ENCODE measurements at regions not wholly inside any gene's neighbourhood (a gene's known extent, or its start where the extent isn't known, plus 50 kb on each side); places are given as distances from the start of the nearest gene placed in this dataset.
A peak's percentile ranks its signal among the peaks of the same experiment; 100 is the strongest.

- Histone ChIP-seq H3K4me2 (no peak overlapping the region), H3K27me3 (ENCODE audit: insufficient read depth) (no peaks in the 10 kb centered on the region), H2AFZ (peak overlapping the region; percentile 92), H3F3A (replicated peaks; ENCODE audit: low read depth) (no peaks in the 10 kb centered on the region), H3K36me3 (ENCODE audit: insufficient read depth) (no peaks in the 10 kb centered on the region), H3K4me3 (no peak overlapping the region), H3K27ac (ENCODE audit: low read depth) (no peak overlapping the region), H3K79me2 (replicated peaks; ENCODE audit: insufficient read depth) (no peaks in the 10 kb centered on the region), H3K9me2 (ENCODE audit: insufficient read depth) (no peaks in the 10 kb centered on the region), H3K4me1 (ENCODE audit: insufficient read depth) (peaks cover 34% of the 10 kb centered on the region), H4K20me1 (replicated peaks; ENCODE audit: insufficient read depth) (no peaks in the 10 kb centered on the region)
- TF ChIP-seq CTCF (conservative IDR thresholded peaks at IDR 0.05; ENCODE audit: low read depth in 2 of 2) (no peak), JUNB (IDR thresholded peaks at IDR 0.05; ENCODE audit: unreplicated experiment) (no peak), ETS1 (IDR thresholded peaks at IDR 0.05) (no peak)
- Mint-ChIP-seq H3K9me3 (no peaks in the 10 kb centered on the region; the same call in 2 of the 3 replicates), H3K27me3 (ENCODE audit: insufficient read depth, low read depth, poor library complexity) (peaks cover 10% of the 10 kb centered on the region), H3K27ac (peak overlapping the region; percentile 11; the same call in 1 of the 2 replicates), H3K4me1 (peaks cover 45% of the 10 kb centered on the region), H3K36me3 (ENCODE audit: low read depth) (no peaks in the 10 kb centered on the region; the same call in 2 of the 3 replicates), H3K4me3 (no peak overlapping the region; the same call in 2 of the 3 replicates)
- ATAC-seq (no peak), DNase-seq (ENCODE audit: low spot score) (no peak)
These were observed 157.9 kb downstream of the ZDHHC21 start for GRCh38 chr9:14535161-14535955.

- peak overlapping the region; percentile 92 for H2AFZ ChIP-seq
- no peak overlapping the region for H3K27ac ChIP-seq (ENCODE audit: low read depth)
- no peaks in the 10 kb centered on the region for H3K9me2 ChIP-seq (ENCODE audit: insufficient read depth)
- DNase-seq (ENCODE audit: low spot score), result peak; percentile 8
- Mint-ChIP-seq H3K4me3 (no peak overlapping the region; the same call in 2 of the 3 replicates), H3K9me3 (no peaks in the 10 kb centered on the region), H3K36me3 (ENCODE audit: low read depth) (no peaks in the 10 kb centered on the region; the same call in 2 of the 3 replicates), H3K4me1 (peaks cover 51% of the 10 kb centered on the region), H3K27me3 (ENCODE audit: insufficient read depth, low read depth, poor library complexity) (peaks cover 12% of the 10 kb centered on the region), H3K27ac (no peak overlapping the region; the same call in 1 of the 2 replicates)
- no peaks in the 10 kb centered on the region for H3K27me3 ChIP-seq (ENCODE audit: insufficient read depth)
- TF ChIP-seq EZH2 (IDR thresholded peaks at IDR 0.05; ENCODE audit: low read depth, unreplicated experiment) (no peak), CTCF (conservative IDR thresholded peaks at IDR 0.05; ENCODE audit: low read depth in 2 of 2) (no peak), ZNF114 (CRISPR knock-in tag; IDR thresholded peaks at IDR 0.05) (no peak)
- no peaks in the 10 kb centered on the region for H3F3A ChIP-seq (replicated peaks; ENCODE audit: low read depth)
- peaks cover 34% of the 10 kb centered on the region for H3K4me1 ChIP-seq (ENCODE audit: insufficient read depth)
- ATAC-seq, result peak; percentile 57
- H3K4me2 ChIP-seq, result no peak overlapping the region
- H3K4me3 ChIP-seq, result no peak overlapping the region
- no peaks in the 10 kb centered on the region for H3K36me3 ChIP-seq (ENCODE audit: insufficient read depth)
- H4K20me1 ChIP-seq (replicated peaks; ENCODE audit: insufficient read depth), result no peaks in the 10 kb centered on the region
- H3K79me2 ChIP-seq (replicated peaks; ENCODE audit: insufficient read depth), result no peaks in the 10 kb centered on the region
These were observed 159.2 kb downstream of the ZDHHC21 start for GRCh38 chr9:14533867-14534640.
